ENCODE measurements at regions not wholly inside any gene's neighbourhood (a gene's known extent, or its start where the extent isn't known, plus 50 kb on each side); places are given as distances from the start of the nearest gene placed in this dataset.
"Not testable (repeated sequence)": the region's sequence is repeated elsewhere in the genome, so short reads cannot be mapped to it uniquely, and the experiment has no call there.

DNA sequence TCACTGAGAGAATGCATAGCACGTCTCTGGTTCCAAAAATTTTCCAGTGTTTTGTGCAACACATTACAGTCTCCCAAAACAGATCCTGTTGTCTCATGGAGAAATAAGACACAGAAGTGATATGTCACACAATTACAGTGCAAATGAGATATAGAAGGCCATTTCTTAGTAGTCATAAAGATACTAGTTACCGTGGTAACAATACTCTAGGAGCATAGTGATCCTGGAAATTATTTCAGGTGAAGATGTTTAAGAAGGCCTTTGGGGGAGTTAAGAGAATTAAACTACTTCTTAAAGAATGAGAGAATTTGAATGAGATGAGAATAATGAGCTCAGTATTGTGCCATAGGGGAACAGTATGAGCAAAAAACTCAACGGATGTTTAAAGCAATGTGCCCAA, 628.0 kb upstream of the MIR17HG start:
- no peak for DNase-seq (ENCODE audit: low read depth in 2 of 2)

DNA sequence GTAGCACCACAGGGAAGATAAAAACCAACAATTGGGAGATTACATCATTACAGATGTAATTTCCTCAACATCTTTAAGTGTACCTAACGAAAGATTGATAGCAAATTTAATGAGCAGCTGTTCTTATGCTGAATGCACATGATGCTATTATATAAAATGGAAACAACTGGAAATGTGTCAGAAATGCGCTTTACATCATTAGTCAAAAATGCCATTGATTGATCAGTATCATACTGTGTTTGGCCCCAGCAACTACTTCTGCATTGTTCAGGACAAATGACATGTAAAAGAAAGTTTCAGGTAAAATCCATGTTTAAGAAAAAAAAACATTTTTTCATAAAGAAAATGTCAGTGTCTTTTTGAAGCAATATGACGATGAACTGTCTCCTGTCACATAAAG, 625.5 kb upstream of the MIR17HG start:
- no peak for DNase-seq (ENCODE audit: low read depth in 2 of 2)

DNA sequence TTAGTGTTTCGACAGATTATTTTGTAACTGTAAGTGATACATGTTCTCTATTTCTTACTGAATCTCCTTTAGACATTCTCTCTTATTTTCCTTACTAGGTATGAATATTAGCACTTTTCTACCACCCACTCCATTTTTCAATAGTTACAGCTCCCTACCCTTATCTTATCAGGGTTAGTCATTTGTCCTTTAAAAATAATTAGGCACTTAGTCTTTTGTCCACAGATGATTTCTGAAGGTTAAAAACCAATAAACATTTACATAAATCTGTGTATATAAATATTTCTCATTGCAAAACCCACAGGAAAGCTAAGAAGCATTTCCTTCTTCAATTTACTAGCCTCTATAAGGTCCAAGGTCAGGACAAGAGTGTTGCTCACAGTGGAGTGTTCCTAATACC, 624.1 kb upstream of the MIR17HG start:
- no peak for DNase-seq (ENCODE audit: low read depth in 2 of 2)

DNA sequence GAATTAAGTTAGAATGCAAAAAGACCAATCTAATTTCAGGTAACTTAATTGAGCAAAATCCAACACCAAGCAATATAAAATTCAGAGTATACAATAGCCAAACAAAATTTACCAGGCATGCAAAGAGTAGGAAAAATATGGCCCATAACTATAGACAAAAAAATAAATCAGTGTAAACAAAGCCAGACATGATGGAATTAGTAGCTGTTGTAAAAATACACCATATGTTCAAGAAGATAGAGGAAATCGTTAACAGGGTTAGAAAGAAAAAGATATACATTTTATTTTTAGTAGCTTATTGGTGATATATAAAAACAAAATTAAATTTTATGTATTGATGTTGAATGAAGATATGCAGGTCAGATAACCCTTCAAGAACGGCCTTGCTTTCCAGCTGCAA, 621.1 kb upstream of the MIR17HG start:
- DNase-seq (ENCODE audit: low read depth in 2 of 2) = no peak

DNA sequence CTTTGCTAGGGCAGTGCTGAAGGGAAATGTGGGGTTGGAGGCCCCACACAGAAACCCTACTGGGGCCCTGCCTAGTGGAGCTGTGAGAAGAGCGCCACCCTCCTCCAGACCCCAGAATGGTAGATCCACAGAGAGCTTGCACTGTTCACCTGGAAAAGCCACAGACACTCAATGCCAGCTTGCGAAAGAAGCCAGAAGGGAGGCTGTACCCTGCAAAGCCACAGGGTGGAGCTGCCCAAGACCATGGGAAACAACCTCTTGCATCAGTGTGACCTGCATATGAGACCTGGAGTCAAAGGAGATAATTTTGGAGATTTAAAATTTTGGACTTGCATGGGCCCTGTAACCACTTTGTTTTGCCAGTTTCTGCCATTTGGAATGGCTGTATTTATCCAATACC, 615.4 kb upstream of the MIR17HG start:
- DNase-seq (ENCODE audit: low read depth in 2 of 2) = no peak

DNA sequence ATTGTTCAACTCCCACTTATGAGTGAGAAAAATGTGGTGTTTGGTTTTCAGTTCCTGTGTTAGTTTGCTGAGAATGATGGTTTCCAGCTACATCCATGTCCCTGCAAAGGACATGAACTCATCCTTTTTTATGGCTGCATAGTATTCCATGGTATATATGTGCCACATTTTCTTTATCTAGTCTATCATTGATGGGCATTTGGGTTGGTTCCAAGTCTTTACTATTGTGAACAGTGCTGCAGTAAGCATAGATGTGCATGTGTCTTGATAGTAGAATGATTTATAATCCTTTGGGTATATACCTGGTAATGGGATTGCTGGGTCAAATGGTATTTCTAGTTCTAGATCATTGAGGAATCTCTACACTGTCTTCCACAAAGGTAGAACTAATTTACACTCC, 613.0 kb upstream of the MIR17HG start:
- DNase-seq (ENCODE audit: low read depth in 2 of 2) = not testable (repeated sequence)

DNA sequence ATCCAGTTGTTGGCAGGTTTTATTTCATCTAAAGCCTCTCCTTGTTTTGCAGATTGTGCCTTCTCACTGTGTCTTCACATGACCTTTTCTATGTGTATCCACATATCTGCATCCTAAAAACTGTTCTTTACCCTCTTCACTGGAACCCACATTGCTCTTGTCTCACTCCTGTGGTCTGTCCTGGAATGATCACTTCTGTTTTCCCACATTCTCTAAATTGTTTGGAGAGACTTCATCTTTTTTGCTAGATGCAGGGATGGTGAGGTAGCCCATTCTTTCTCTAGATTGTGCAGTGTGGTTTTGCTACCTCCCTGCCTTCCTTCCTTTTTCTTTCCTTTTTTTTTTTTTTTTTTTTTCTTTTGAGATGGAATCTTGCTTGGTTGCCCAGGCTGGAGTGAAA, 608.6 kb upstream of the MIR17HG start:
- DNase-seq (ENCODE audit: low read depth in 2 of 2) = no peak

DNA sequence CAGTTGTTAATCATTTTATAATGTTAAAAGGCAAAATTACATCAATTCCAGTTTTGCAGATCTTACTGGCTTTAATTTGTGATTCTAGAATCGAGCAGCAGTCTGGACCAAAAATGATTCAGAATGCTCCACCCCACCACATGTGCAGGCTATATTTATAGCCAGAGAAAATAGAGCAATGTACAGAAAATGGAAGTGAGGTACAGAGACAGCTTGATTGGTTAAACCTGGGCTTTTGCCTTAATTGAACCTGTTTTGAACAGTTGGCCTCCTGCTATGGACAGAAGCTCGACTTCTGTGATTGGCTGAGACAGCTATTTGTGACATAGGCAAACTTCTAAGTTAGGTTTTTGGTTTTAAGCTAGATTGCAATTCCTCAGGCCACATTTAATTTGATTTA, 607.4 kb upstream of the MIR17HG start:
- no peak for DNase-seq (ENCODE audit: low read depth in 2 of 2)

DNA sequence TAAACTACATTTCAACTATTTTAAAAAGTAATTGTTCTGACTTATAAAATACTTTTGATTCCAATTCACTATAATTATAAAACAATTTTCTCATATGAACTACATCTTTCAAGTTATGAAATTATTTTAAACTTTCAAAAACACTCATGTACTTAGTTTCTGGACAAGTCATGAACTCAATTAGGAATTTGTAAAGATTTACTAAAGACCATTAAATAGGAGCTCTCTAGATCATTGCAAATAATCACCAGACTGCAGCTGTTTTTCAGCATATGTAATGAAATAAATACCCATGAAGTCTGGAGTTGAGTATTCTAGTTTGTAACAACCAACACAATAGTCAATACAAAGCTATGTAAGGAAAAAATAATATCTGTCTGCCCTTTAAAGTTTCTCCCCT, 605.1 kb upstream of the MIR17HG start:
- DNase-seq (ENCODE audit: low read depth in 2 of 2) = no peak

DNA sequence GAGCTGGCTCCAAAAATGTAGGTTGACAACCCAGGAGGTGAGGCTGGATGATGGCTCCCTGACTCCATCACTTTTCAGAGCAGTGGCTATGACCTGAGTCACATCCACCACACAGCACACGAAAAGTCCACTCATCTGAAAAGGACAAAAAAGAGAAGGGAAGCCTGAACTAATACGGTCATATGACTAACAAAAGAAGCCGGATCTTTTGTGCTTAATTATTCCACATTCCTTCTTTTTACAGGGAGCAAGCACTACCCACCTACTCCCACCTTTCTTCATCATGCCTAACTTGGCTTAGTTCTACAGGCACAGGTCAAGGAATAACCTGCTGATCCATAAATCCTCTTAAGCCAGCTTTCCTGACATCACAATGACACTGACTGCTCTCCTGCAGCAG, 601.3 kb upstream of the MIR17HG start:
- DNase-seq (ENCODE audit: low read depth in 2 of 2) = no peak

DNA sequence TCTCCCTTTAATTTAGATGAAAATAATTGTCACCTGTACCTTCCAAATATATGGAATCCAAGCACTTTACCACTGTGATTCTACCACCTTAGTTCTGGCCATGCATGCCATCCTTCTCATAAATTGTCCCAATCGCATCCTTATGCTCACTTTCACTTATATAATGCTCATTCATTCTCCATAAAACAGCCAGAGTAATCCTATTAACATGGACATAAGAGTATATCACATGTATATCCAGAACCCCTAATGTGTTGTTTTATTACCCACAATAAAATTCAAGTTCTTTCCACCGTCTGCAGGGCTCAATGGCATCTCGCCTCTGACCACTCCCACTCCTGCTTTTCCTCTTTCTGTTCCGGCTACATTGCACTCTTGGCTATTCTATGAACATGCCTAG, 597.5 kb upstream of the MIR17HG start:
- no peak for DNase-seq (ENCODE audit: low read depth in 2 of 2)

DNA sequence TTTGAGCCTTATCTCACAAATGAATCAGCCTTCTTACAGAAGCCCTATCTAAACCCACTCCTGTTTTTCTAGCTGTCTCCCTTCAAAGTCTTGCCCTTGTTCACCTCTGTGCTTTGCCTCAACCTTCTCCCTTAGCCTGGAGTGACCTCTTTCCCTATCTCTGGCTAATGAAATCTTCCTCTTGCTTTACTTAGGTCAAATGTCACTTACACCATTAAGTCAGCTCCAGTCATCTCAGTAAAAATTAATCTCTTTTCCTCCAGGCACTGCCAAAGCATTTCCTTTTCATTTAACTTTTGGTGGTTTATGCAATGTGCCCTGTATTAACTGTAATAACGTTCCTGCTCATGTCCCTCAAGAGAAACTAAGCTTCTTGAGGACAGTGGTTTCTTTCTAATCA, 596.5 kb upstream of the MIR17HG start:
- DNase-seq (ENCODE audit: low read depth in 2 of 2) = no peak

DNA sequence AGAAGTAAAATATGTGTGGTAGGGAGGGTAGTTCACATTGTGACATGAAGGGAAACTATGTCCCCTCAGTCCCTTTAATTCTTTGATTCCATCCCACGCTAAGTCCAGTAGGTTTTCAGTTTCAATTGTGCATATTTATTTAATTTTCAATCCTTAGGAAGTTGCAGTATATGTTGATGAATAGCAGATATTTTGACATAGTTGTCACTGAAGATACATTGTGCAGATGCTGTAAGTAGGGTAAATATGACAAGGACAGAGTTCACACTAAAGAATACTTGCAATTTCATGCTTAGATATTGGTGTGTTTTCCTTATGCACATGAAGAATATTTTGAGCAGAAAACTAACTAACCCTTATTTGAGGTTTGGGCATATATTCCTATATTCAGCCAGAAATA, 595.4 kb upstream of the MIR17HG start:
- DNase-seq (ENCODE audit: low read depth in 2 of 2) = no peak

DNA sequence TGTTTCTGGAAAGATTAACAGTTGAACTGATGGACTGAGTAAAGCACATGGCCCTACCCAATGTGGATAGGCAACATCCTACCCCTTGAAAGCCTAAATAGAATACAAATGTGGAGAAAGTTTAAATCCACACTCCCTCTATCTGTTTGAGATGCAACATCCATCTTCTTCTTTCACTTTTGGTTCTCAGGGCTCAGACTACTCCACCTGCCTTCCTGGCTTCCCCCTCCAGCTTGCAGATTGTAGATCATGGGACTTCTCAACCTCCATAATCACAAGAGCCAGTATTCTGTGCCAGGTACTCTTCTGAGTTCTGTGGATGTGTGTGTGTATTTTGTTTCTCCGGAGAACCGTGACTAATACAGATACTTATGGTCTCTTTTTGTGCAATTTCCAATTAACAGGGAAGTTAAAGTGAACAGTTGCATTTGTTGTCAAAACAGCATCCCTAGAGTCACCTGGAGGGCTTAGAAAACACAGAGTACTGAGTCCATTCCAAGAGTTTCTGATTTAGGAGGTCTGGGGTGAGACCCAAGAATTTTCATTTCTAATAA, 590.3 kb upstream of the MIR17HG start:
- no peak for DNase-seq (ENCODE audit: low read depth in 2 of 2)

DNA sequence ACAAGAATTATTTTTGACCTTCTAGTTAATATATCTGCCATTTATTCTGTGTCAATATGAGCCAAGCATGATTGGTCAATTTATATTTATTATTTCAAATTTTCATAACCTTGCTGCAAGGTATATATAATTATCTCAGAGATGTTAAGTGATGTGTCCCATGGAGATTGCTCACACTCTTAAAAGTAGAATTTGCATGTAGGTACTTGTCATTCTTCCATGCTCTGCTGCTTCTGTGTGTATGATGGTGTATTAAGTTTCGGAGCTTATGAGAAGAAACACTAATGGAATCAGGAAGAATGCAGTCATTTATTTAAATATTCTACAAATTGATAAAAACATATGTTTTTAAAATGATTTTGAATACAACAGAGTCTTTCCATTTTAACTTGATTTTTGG, 586.8 kb upstream of the MIR17HG start:
- DNase-seq (ENCODE audit: low read depth in 2 of 2) = no peak

DNA sequence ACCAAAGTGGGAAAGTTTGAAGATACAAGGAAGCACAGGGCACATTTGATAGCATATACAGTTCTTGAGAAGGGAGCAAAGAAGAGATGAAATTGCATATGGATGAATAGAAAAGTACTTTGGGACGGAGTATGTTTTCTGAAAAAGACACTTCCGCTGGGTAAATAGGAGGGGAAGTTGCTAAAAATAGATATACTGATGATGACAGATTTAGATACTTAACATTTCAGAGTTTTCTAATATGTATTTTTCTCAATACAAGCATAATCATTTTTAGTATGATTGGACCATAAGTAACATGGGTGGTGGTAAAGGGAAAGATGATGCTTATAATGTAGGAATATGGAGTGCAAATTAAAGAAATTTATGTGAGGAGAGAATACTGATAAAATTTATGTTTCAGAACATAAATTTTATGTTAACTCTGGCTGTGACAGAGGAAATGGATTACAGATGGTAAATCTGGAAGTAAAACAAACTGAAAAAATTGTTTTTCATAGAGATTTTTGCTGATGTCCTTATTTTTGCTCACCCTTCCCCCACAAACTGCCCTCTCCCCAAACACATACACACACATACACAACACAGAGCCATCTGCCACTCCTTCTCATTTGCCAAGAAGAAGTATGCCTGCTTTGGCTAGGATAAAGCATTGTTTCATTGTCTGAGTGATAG, 583.9 kb upstream of the MIR17HG start:
- no peak for DNase-seq (ENCODE audit: low read depth in 2 of 2)

DNA sequence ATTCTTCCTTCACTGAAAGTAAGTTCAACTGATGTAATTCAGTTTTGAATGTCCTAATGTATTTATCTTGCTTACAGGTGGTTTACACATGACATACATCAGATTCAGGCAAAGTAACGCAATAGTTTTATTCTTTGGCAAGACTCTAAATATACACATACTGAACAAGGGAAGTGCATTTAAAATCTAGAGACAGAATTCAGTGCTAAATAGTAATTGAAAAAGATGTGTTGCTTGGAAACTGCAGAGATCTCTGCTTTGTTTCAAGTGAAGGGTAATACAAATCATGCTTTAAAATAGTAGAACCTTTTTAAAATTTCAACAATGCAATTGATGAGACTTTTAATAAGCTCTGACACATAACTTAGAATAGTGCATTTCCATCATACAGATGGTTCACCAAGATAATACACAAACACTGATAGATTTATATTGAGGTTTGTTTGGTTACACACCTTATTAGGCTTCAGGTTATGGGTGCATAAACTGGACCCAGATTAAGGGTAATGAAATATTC, 581.0 kb upstream of the MIR17HG start:
- DNase-seq (ENCODE audit: low read depth in 2 of 2) = no peak

DNA sequence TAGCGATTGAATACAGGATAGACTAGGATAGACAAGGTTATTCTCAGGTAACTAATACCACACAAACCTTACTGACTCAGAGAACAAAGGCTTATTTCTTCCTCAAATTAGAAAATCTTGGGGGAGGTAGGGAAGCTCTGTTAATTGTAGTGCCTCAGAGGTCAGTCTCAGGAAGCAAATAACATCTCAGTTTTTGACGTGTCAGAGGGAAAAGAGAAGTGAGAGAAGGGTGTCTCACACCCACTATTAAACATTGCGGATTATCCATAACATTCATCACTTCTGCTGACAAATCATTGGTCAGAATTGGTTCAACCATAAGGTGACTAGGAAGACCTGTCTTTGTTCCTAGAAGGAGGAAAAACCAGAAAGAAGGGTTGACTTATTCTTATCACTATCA, 579.4 kb upstream of the MIR17HG start:
- DNase-seq (ENCODE audit: low read depth in 2 of 2) = no peak

DNA sequence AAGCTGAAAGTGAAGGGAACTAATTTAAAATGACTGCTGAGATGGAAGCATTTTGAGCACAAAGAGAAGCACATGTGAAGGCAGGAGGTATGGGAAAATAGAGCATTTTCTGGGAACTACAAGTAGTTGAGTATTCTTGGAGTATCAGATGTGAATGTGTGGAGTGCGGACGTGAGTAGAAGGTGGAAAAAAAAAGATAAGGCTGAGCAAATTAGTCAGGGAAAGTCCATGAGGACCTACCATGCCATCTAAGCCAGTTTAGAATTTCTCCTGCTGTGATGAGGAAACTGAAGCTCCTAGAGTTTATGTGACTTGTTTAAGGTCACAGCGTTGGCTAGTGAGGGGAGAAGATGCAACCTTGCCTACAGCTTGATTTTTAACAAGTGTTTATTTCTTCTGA, 578.1 kb upstream of the MIR17HG start:
- DNase-seq (ENCODE audit: low read depth in 2 of 2) = no peak

DNA sequence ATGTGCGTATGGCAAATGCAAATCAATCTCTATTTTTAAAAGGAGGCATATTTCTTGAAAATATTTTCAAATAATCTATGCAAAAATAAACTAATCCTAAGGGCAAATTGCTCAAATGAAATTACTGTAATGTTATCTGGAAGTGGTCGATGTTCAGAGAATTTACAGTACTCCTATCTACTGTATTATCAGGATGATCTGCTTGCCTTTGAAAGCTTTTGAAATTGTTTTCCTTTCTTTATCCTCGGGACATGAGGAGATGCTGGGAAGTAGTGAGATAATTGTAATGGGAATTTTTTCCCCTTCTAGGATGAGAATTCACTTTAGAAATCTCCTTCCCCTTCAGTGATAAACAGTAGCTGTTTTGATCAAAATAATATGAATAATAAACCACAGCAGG, 577.2 kb upstream of the MIR17HG start:
- no peak for DNase-seq (ENCODE audit: low read depth in 2 of 2)

DNA sequence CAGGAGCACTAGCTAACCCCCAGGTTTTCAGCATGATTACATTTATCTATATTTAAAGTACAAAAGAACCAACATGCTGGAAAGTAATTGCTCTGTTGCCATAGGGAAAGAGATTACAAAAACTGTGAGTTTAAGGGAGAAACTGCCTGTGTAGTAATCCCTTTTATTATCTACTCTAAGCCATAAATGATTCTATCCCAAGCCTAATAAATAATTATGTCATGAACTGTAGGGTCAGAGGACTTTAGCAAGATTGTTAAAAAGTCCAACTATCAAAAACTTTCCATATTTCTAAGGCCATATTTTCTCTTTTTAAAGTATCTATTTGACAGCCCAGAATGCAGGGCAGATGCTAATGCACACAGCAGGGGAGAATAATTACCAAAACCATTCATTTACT, 573.8 kb upstream of the MIR17HG start:
- no peak for DNase-seq (ENCODE audit: low read depth in 2 of 2)

DNA sequence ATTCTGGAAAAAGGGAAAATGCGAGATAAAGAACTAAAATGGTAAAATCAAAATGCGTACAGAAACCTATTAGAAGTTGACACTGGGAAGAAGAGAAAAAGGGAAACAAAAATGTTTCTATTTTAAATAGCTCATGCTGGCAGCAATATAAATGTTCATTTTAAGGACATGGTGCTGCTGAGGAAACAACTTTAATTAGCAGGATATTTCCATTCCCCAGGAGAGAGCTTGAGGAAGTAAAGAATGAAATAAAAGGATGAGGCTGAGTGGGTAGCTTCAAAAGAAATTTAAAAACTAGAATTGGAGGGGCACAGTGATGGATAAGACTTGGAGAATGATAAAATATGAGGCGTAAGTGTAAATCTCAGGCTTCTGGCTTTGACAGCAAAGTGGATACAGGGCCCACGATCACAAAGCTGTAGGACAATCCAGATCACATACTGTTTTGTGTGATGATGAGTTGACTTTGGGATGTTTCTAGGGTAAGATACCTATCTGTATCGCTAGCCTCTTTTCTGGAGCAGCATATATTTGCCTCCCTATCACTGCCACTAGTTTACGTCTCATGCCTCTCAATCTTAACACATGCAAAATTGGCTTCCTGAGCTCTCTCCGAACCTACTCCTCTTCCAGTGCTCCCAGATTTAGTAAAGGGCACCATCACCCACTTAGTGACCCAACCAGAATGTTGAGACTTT, 571.3 kb upstream of the MIR17HG start:
- DNase-seq (ENCODE audit: low read depth in 2 of 2) = no peak

DNA sequence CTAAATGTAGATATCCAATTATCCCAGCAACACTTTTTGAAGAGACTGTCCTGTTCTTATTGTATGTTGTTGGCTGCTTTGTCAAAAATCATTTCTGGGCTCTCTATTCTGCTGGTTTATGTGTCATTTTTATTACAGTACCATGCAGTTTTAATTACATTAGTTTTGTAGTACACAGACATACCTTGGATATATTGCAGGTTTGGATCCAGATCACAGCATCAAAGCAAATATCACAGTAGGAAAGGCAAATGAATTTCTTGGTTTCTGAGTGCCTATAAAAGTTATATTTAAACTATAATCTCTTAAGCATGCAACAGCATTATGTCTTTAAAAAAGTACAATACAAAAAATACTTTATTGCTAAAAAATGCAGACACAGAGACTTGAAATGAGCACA, 564.2 kb upstream of the MIR17HG start:
- no peak for DNase-seq (ENCODE audit: low read depth in 2 of 2)

All from stimulated activated CD4-positive, alpha-beta T cell treated with anti-CD3 and anti-CD28 coated beads, Interleukin-1b, Interleukin-23, amount 100 ng/mL, for 4 hours (primary cell).